GM12874 (cell line): ENCODE measurements at regions not wholly inside any gene's neighbourhood (a gene's known extent, or its start where the extent isn't known, plus 50 kb on each side); places are given as distances from the start of the nearest gene placed in this dataset.

ENCODE experiments used
- CTCF ChIP-seq: IDR thresholded peaks from 2 replicates; pipeline ENCODE4 v1.5.1; 2011; ENCODE audit warnings: low read depth, mild to moderate bottlenecking, control low read depth, low read length, moderate library complexity; ENCODE audit not compliant: insufficient read depth

GRCh38 chr7:133183042-133183794 is 69.7 kb upstream of the EXOC4 start:
- no peak for TF ChIP-seq CTCF

- no peak for TF ChIP-seq CTCF
Measured at GRCh38 chr7:133183969-133184368, 68.9 kb upstream of the EXOC4 start.

- no peak for TF ChIP-seq CTCF
Measured at GRCh38 chr7:133185512-133185911, 67.4 kb upstream of the EXOC4 start.

- TF ChIP-seq CTCF: no peak
Measured at GRCh38 chr7:133186060-133186459, 66.8 kb upstream of the EXOC4 start.

- no peak for TF ChIP-seq CTCF
Measured at GRCh38 chr7:133190172-133190528, 62.7 kb upstream of the EXOC4 start.

GRCh38 chr7:133190650-133191049 is 62.2 kb upstream of the EXOC4 start:
- no peak for TF ChIP-seq CTCF

- TF ChIP-seq CTCF: no peak
Measured at GRCh38 chr7:133191787-133192186, 61.1 kb upstream of the EXOC4 start.
